ENCODE measurements at regions not wholly inside any gene's neighbourhood (a gene's known extent, or its start where the extent isn't known, plus 50 kb on each side); places are given as distances from the start of the nearest gene placed in this dataset.

DNA sequence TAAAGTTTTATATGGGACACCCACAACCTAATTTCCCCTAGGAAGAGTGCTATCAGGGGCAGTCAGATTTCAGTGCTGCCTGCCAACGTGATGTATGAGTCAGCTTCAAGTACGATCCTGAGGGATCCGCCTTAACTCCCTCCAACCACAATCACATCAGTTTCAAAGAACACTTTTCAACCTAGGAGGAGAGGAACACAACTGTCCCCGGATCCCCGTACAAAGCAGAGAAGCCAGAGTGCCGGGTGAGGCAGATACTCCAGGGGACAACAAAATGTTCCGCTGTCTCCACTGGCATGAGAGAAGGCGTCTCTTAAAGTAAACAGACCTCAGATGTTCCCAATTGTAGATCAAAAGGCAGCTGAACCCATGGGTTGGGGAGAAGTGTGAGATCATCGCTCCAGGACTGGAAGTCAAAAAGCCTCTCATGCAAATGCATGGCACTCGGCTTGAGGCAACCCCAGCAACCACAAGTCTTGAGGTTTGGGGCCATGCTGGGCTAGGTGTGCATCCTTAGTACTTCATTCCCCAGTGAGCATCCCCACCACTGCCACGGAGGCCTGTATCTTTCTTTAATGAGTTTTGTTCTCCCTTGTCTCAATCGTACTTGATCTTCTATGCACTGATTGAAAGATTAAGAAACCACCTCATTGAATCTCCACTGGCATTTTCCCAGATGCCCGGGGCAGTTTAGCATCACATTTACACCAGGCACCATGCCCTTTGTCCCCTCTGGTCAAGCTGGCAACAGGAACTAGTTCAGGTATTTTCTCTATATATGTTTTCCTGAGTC lies 91.0 kb upstream of the CCBE1 start:
- TF ChIP-seq POLR2A (IDR thresholded peaks at IDR 0.05) (no peak), CTCF (IDR thresholded peaks at IDR 0.05) (no peak)
